Epithelial cell of proximal tubule (primary cell): ENCODE measurements at regions not wholly inside any gene's neighbourhood (a gene's known extent, or its start where the extent isn't known, plus 50 kb on each side); places are given as distances from the start of the nearest gene placed in this dataset.
"Not testable (repeated sequence)": the region's sequence is repeated elsewhere in the genome, so short reads cannot be mapped to it uniquely, and the experiment has no call there.

Experiments used
- DNase-seq: peaks from one replicate; pipeline ENCODE4 v3.0.0-alpha.2; 2011; ENCODE audit warnings: low read depth
- H3K4me3 ChIP-seq: 2 replicates; pipeline ENCODE4 v1.5.1; 2011; ENCODE audit warnings: low read depth, mild to moderate bottlenecking, low read length
- TF ChIP-seq, protein P1 (sequence below): conservative IDR thresholded peaks from 2 replicates; pipeline ENCODE4 v1.5.1; 2012; ENCODE audit warnings: low read depth, mild to moderate bottlenecking, low read length

DNA sequence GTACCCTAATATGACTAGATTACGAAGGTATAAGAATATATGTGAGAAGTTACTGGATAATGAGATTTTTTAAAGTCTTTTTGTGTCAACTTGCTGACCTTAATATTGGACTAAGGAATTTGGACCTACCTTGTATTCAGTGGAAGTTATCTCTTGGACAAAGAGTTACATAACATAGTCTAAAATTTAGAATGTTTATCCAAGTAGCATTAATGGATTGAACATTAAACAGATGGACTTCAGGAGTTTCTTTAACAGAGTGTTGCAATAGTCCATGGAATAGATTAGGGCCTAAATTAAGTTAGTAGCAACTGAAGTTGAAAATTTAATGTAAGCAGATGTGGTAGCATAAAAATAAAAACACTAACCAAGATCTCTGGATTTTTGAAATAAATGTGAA is 266.4 kb downstream of the PYDC2 start:
- no peak overlapping the region for H3K4me3 ChIP-seq
- no peak for DNase-seq
- TF ChIP-seq, protein P1, sequence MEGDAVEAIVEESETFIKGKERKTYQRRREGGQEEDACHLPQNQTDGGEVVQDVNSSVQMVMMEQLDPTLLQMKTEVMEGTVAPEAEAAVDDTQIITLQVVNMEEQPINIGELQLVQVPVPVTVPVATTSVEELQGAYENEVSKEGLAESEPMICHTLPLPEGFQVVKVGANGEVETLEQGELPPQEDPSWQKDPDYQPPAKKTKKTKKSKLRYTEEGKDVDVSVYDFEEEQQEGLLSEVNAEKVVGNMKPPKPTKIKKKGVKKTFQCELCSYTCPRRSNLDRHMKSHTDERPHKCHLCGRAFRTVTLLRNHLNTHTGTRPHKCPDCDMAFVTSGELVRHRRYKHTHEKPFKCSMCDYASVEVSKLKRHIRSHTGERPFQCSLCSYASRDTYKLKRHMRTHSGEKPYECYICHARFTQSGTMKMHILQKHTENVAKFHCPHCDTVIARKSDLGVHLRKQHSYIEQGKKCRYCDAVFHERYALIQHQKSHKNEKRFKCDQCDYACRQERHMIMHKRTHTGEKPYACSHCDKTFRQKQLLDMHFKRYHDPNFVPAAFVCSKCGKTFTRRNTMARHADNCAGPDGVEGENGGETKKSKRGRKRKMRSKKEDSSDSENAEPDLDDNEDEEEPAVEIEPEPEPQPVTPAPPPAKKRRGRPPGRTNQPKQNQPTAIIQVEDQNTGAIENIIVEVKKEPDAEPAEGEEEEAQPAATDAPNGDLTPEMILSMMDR: no peak

DNA sequence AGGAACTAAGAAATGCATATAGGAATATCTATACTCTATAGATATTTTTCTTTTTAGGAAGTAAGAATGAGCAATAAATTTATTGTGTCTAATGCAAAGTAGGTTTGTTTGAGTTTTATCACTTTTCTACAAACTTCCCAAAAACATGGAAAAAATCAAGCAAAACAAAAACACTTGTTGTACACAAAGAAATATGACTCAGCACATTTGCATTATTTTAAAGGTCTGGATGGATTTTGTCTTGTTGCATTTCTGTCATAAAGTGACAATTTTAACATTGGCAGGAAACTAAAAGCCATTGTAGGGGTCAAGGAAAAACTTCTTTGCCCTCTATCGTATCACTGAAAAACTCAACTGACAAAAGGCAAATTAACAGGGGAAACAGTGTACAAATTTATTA is 267.2 kb downstream of the PYDC2 start:
- H3K4me3 ChIP-seq: no peak overlapping the region
- TF ChIP-seq, protein P1: no peak
- DNase-seq: no peak

DNA sequence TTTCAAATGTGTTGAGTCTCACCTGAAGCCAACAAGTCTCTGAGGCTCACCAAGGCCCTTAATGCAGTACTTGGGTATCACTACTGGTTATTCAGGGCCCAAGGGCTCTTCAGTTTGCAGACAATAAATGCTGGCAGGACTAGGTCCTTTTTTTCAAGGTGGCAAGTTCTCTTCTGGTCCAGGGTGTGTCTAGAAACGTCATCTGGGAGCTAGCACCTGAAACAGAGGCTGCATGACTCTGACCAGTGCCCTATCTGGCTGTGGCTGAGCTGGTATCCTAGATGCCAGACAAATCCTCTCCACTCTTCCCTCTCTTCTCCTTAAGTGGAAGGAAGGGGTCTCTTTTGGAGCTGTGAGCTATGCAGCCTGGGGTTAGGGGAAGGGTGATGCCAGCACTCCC is 276.8 kb downstream of the PYDC2 start:
- H3K4me3 ChIP-seq: no peak overlapping the region
- TF ChIP-seq, protein P1: no peak
- DNase-seq: no peak

DNA sequence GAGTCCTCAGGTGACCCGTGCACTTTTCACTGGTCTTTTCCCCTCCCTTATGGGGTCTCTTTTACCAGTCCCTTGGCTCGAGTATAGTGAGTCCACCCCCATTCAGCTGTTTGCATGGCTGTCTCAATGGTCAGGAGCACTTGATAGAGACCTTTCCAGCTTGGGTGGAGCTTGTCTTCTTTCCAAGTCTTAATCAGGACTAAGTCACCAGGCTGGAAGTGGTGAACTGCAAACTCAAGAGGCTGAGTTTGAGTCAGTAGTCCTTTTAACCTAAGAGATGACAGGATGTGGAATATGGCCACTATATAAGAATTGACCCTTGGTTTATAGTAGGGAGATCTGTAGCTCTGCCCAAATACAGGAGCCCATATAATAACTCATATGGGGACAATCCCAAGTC is 279.7 kb downstream of the PYDC2 start:
- TF ChIP-seq, protein P1: no peak
- no peak for DNase-seq
- no peak overlapping the region for H3K4me3 ChIP-seq

DNA sequence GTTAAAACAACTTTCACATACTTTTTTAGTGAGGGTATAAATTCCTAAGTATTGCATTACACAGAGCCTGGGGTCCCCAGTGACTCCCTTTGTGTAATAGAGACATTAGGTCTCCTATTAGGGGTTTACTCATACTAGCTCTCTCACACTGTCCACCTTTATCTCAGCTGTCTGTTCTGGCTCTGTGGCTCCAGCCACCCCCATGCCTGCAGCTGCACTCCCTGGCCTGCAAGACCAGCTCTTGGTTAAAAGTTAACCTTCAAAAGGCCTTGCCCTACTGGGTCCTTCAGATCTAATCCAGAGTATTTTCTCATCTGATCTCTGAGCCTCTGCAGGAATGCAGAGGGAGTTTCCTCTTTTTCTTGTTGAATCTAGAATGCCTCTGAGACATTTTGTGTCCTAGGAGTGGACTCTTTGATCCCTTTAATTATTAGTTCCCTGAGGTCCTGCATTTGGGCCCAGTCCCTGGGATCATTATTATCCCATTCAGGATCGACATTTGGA is 280.9 kb downstream of the PYDC2 start:
- DNase-seq: peak; percentile 54
- H3K4me3 ChIP-seq: not testable (repeated sequence)

DNA sequence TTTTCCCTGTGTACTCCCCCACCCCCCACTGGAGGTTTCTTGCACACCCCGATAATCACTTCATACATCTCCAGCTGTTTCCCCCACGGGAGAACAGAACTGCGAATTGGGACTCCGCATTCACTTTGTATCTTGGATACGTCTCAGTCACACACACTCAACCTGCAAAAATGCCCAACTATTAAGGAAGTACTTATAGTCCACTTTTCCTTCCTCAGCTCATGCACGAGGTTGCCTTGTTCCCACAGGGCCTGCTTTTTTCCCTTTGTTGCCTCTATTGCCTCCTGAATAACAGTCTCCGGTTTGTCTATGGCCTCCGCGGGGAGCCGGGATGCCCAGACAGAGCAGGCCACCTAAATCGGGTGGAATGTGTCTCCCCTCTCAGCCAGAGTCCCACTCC is 282.3 kb downstream of the PYDC2 start:
- no peak overlapping the region for H3K4me3 ChIP-seq
- no peak for DNase-seq
- TF ChIP-seq, protein P1: no peak

DNA sequence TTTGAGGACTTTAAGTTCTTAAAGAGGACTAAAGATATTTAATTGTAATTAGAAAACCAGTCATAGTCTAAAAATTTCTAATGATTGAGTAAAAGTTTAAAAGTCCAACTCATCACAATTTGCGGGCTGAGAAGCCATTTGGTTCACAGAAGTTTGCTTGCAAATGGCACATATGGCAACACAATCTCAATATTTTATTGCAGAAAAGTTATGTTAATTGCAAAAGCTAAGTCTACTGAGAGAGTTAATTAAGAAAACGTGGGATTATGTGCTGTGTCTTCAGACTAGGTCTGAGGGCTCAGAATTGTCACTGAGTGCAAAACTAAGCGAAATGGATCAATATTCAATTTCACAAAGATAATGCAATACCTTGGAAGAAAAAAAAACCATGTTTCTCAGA is 289.7 kb downstream of the PYDC2 start:
- DNase-seq: no peak
- H3K4me3 ChIP-seq: no peak overlapping the region
- TF ChIP-seq, protein P1: no peak

DNA sequence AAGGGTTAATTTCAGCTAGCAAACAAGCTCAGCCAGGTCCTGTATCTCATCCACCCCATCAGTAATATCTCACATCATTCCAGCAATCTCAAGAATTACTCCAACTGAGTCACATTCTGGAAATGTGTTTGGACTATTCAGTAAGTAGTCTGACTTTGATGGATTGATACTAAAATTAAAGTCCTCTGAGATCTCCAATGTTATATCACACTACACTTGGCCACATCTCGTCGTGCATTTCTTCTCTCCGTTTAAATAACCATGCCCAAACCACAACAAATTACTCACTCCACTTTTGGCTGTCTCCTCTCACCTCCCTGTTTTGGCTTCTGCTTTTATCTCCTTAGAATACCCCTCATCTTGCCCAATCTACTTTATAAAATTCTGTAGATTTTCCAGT is 292.2 kb downstream of the PYDC2 start:
- no peak for DNase-seq
- TF ChIP-seq, protein P1: no peak
- no peak overlapping the region for H3K4me3 ChIP-seq
